A673 (cell line): ENCODE measurements at regions not wholly inside any gene's neighbourhood (a gene's known extent, or its start where the extent isn't known, plus 50 kb on each side); places are given as distances from the start of the nearest gene placed in this dataset.

Source experiments
- BruUV-seq: library from RNA; stranded (reverse); fragments of 400-500 nt; replicated peaks from 2 replicates; lab custom pipeline; 2021; lab: Mats Ljungman, UMichigan
- CTCF ChIA-PET: fragments of 300-600 bp; sonication (Branson Sonifier 250); formaldehyde crosslinking; loops from one replicate; lab custom pipeline; 2022; ENCODE audit warnings: antibody characterized with exemption; lab: Charles Lee
- POLR2A ChIA-PET: fragments of 300-600 bp; sonication (Branson Sonifier 250); formaldehyde crosslinking; loops from one replicate; lab custom pipeline; 2022; ENCODE audit warnings: antibody characterized with exemption; ENCODE audit not compliant: low non-redundant PET; lab: Charles Lee
- DNase-seq: peaks from one replicate; pipeline ENCODE4 v3.0.0-alpha.2; 2015; ENCODE audit warnings: low spot score
- H3K27ac ChIP-seq: fragments of 200-600 bp; sonication (generic); 2 replicates; pipeline ENCODE4 v1.5.1; 2016; ENCODE audit warnings: mixed run types, low read depth, mild to moderate bottlenecking, mixed read lengths, antibody characterized with exemption, low read length; ENCODE audit not compliant: poor library complexity, severe bottlenecking
- H3K27me3 ChIP-seq: fragments of 200-600 bp; sonication (generic); replicated peaks from 2 replicates; pipeline ENCODE4 v1.6.1; 2017; ENCODE audit warnings: mixed run types, low read depth, mild to moderate bottlenecking, mixed read lengths, antibody characterized with exemption, low read length; ENCODE audit not compliant: insufficient read depth, poor library complexity
- H3K36me3 ChIP-seq: fragments of 200-600 bp; sonication (generic); 2 replicates; pipeline ENCODE4 v1.6.1; 2016; ENCODE audit warnings: mixed run types, mild to moderate bottlenecking, mixed read lengths, antibody characterized with exemption, low read length; ENCODE audit not compliant: insufficient read depth, poor library complexity, severe bottlenecking
- H3K4me1 ChIP-seq: fragments of 200-600 bp; sonication (generic); 2 replicates; pipeline ENCODE4 v1.6.1; 2017; ENCODE audit warnings: mixed run types, mild to moderate bottlenecking, mixed read lengths, antibody characterized with exemption, low read length; ENCODE audit not compliant: insufficient read depth, poor library complexity, severe bottlenecking
- H3K4me3 ChIP-seq: fragments of 200-600 bp; sonication (generic); 2 replicates; pipeline ENCODE4 v1.5.1; 2016; ENCODE audit warnings: low read depth, mixed run types, mild to moderate bottlenecking, mixed read lengths, low read length; ENCODE audit not compliant: poor library complexity, severe bottlenecking
- H3K9me3 ChIP-seq: fragments of 200-600 bp; sonication (generic); 2 replicates; pipeline ENCODE4 v1.6.1; 2016; ENCODE audit warnings: mixed run types, low read depth, mild to moderate bottlenecking, mixed read lengths, antibody characterized with exemption, low read length; ENCODE audit not compliant: poor library complexity, severe bottlenecking
- CTCF ChIP-seq: fragments of 300-800, 200-600 bp; sonication (generic); conservative IDR thresholded peaks from 2 replicates; pipeline ENCODE4 v1.5.1; 2017; ENCODE audit warnings: low read depth, mild to moderate bottlenecking, antibody characterized with exemption, low read length, moderate library complexity, mixed read lengths
- EZH2 ChIP-seq: fragments of 200-600 bp; sonication (generic); IDR thresholded peaks from 2 replicates; pipeline ENCODE4 v1.6.1; 2017; ENCODE audit warnings: borderline replicate concordance, low read depth, mild to moderate bottlenecking, mixed read lengths, antibody characterized with exemption, low read length; ENCODE audit not compliant: poor library complexity, severe bottlenecking
- intact Hi-C: fragments of 100-400 bp; cut with micrococcal nuclease; formaldehyde crosslinking; loops from one replicate; pipeline ENCODE4 v1.10.0; 2022; ENCODE audit not compliant: unreplicated experiment

- Histone ChIP-seq H3K4me1 (no peaks in the 10 kb centered on the region), H3K27me3 (no peaks in the 10 kb centered on the region), H3K4me3 (no peak overlapping the region), H3K27ac (no peak overlapping the region), H3K36me3 (no peaks in the 10 kb centered on the region), H3K9me3 (no peaks in the 10 kb centered on the region)
- TF ChIP-seq CTCF, result no peak
- no peak for DNase-seq
- POLR2A ChIA-PET, result no interaction called here
- CTCF ChIA-PET, result no interaction called here
- intact Hi-C loops, result no loop called here
- no TSS peak for BruUV-seq
Measured at GRCh38 chr2:10237392-10238321, 65.0 kb upstream of the HPCAL1 start.

DNA sequence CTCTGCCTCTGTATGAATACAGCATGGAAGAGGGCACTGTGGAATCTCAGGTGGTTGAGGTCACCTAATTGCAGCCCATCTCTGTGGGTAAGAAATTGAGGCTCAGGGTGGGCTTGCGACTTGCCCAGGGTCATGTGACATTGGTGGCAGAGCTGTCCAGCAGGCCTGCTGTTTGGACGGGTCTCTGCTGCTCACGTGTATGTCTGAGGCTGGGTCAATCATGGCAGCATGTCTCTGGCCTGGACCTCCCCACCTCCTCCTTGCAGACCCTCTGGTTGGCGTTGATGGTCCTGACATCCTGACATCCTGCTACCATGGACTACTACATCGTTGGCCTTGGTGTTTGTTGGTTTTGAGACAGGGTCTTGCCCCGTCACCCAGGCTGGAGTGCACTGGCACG lies 64.3 kb upstream of the HPCAL1 start:
- BruUV-seq, result no TSS peak
- CTCF ChIA-PET, result no interaction called here
- TF ChIP-seq EZH2 (no peak), CTCF (no peak)

DNA sequence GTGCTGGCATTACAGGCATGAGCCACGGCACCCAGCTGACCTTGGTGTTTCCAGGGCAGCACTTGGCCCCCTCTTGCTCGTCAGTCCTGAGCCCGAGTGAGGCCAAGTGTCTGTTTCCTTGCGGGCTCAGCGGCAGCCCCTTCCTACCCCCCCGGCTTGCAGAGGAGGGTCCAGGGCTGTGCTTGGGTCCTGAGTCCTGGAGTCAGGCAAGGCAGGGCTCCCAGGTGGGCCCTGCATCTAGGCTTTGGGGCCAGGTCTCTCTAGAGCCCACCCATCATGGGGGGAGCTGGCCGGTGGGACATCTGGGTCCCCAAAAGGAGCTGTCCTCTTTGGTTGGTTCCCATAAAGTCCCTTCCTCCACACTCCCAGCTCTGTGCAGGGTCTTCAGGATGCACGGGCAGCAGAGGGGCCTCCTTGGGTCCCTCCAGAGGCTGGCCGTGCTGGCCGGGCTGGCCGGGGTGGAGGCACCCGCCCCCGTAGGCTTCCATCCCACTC lies 63.7 kb upstream of the HPCAL1 start:
- Histone ChIP-seq H3K27me3 (no peaks in the 10 kb centered on the region), H3K4me3 (no peak overlapping the region), H3K36me3 (no peaks in the 10 kb centered on the region), H3K27ac (no peak overlapping the region), H3K9me3 (no peaks in the 10 kb centered on the region), H3K4me1 (no peaks in the 10 kb centered on the region)
- no TSS peak for BruUV-seq
- intact Hi-C loops, result no loop called here
- CTCF ChIA-PET, result no interaction called here
- POLR2A ChIA-PET, result no interaction called here
- no peak for DNase-seq
- no peak for TF ChIP-seq EZH2
- no peak for TF ChIP-seq CTCF

More for the DNA sequence above, 64.3 kb upstream of the HPCAL1 start:
- no peak overlapping the region for H3K27ac ChIP-seq
- DNase-seq, result no peak
- no peaks in the 10 kb centered on the region for H3K4me1 ChIP-seq
- H3K36me3 ChIP-seq, result no peaks in the 10 kb centered on the region
- POLR2A ChIA-PET, result no interaction called here
- no peak overlapping the region for H3K4me3 ChIP-seq
- no peaks in the 10 kb centered on the region for H3K9me3 ChIP-seq
- intact Hi-C loops, result no loop called here
- no peaks in the 10 kb centered on the region for H3K27me3 ChIP-seq
